ENCODE measurements at regions not wholly inside any gene's neighbourhood (a gene's known extent, or its start where the extent isn't known, plus 50 kb on each side); places are given as distances from the start of the nearest gene placed in this dataset.

DNA sequence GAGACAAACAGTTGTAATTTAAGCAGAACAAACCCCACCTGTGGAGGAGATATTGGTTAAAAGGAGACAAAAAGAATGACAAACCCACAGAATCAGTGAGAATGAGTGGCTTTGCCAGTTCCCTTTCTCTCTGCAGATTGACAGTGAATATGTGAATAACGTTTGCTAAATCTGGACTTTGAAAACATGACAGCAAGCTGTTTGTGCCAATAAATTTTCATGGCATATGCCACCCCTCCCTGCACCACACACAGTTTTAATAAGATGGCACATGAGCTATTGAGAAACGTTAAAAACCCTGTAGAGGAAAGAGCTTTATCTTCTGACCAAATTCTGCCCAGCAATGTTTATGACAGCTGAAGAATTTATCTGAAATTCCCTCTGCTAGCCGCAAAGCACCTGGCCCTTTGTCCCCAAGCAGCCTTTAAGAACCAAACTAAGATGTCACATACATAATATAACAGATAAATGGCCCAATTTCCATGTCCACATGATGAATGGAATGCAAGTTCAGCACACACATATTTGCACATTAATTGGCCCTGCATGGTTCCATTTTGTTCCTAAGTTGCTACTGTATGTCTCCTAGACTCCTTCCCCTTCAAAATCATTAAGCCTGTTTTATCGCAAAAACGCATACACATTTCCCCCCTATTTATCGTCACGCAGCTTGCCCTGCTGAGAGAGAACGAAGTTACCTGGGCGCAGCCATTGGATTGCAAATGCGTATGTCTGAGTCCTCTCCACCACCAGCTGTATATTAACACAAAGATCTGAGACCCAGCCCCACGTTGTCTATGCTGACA is 773.5 kb upstream of the EEF2KMT start:
- no peak for DNase-seq

DNA sequence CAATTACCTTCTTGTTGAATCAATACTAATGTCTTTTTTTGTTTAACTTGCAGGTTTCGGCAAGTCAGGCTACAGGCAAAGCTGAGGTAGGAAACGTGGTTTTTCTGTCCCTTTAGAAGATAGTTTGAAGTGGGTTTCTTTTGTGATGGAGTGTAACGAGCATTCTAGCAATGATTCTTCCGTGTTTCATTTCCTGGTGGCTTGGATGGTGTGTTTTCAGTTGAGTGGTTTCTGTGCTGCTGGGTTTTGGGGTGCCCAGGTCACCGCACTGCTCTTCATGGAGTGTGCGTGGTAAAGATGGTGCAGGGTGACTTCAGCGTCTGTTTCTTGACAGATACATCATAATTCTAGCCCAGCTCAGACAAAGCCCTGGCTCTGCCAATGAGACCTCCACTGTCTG is 769.7 kb upstream of the EEF2KMT start:
- DNase-seq, result no peak

DNA sequence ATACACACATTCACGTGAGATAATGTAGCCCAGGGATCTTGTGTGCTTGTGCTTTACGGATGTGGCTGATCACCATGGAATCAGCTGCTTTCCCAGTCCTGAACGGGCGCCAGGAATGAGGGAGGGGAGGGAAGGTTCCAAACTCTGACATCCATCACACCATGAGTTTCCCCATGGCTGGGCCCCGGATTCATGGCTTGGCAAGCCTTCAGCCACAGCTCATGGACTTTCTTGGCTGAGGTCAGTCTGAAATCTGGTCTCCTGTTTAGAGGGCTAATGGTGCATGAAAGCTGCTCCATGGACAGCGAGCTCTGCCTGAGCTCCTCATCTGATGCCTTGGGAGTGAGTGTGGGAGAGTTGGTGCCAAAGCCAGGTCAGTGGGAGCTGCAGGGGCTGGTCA is 767.6 kb upstream of the EEF2KMT start:
- no peak for DNase-seq

DNA sequence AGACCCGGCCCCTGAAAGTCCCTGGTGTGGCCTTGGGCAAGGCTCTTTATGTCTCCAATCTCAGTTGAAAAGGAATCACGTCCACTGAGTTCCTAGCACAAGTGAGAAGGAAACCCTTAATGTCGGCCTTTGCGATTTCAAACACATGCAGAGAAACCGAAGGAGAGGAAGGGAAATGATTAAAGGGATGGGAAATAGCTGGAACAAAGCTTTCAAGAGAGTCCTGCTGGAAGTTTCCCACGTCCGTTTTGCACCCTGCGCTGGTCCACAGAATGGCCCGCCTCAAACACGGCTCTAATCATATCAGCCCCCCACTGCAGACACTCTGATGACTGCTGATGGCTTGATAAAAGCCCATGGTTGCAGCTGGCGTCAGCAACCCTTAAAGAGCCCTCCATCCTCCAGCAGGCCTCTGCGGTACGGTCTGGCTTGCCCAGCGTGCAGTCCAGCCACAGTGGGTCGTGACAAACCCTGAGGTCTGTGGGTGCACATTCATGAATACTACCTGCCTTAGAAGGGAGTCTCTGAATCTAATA is 765.5 kb upstream of the EEF2KMT start:
- no peak for DNase-seq

DNA sequence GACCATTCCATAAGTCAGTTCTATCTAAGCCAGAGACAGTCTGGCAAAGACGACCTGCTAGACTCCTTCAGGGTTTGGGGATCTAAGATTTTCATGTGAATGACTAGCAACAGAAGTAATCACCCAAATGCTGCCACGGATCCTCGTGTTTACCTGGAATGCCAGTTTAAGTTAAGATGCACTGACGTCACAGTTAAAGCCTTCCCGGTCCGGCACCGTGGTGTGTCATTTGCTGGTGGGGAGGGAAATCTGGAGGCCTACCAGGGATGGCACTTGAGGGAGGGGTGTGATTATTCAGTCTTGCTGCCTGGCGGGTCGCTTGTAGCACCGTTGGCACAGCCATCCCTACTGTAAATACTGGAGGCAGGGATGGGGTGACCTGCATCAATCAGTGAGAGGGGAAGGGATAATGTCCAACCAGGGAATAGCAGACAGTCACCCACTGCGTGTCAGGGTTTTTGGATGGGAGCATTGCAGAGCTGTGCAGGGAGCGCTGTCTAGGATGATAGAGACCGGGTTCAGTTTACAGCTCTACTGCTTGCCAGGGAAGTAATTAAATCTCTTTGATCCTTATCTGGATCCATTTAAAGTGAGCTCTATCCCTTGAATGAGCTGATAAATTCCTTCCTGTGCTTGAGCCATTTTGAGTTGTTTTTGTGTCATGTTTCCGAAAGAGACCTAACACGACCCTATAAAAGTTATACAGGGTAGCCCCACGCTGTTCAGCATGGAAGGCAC is 764.7 kb upstream of the EEF2KMT start:
- no peak for DNase-seq

DNA sequence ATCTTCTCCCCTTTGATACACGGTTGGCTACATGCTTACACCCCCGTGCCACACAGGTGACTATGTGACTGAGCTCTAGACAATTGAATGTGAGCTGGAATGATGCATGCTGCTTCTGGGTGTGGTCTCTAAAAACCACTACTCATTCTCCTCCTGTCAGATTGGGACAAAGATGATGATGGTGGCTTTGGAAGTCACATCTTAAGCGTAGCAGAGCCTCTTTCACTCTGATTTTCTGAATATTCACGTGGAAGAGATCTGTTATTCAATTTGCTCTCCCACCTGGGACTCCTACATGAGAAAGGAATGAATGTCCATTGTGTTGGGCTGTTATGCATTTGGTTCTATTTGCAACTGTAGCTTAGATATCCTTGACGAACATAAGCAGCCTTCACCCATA is 763.6 kb upstream of the EEF2KMT start:
- DNase-seq, result no peak

DNA sequence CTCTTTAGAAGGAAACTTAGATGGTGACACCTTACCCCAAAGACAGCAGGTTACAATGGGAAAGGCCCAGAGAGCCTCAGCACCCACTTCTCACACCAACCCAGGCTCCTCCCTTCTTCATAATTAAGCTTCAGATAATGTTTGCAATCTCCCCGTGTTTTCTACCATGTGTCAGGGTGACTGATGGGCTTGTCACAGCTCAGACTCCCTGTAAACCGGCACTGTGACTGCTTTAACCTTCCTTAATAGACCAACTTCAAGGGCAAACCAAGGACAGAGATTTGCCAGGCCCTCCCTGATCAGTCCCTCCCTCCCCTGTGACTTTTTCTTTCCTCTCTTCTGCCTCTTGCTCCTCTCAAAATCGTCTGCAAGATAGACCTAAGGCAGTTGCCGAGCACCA is 760.6 kb upstream of the EEF2KMT start:
- DNase-seq, result no peak

DNA sequence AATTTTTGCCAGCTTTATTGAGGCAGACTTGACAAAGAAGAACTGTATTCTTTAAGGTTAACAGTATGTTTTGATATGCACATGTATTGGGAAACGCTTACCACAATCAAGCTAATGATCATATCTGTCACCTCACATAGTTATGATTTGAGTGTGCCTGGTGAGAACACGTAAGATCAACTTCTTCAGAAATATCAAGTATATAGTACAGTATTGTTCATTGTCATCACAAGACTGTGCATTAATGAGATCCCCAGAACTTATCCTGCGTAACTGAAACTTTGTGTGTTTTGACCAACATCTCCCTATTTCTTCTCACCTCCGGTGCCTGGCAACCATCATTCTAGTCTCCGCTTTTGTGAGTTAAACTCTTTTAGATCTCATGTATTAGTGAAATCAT is 756.4 kb upstream of the EEF2KMT start:
- DNase-seq, result no peak

DNA sequence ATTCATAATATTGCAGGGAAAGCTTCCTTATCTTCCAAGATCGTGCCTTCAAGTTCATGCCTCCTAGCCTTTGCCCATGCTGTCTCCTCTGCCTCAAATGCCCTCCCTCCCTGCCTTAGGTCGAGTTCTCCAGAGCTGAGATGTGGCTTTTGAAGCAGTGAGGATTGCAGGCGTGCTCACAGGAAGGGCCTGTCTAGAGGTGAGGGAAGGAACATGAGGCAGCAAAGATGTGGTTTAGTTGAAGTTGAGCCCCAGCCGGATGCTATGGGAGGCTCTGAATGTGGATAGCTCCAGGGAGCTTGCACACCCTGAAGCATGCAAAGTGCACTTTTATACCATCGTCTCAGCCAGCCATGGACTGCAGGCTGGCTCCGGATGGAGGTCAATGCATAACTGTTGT is 754.6 kb upstream of the EEF2KMT start:
- no peak for DNase-seq

DNA sequence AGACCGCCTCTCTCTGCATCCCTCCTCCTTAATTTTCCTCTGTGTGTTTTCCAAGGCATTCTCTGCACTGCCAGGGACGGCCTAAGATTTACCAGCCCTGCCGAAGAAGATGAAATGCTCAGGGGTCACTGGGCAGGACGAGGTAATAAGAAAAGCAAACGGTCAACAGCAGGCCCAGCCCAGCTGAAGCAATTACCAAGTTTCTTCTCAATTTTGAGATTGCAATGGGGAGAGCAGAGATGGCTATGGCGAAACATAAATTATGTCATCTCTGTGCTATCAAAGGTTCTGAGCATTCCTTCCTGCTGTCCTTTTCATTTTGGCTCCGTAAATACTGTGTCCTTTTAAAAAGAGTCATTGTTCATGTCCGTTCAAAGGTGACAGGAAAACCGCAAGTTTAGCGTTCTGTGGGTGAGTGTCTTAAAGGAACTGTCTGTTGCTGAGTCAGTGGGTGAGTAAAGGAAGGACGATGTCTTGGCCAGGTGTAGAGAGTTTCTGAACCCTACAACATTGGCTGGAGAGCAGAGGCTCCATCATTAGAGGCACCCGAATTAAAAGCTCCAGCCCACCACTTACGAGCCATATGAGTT is 753.9 kb upstream of the EEF2KMT start:
- DNase-seq, result no peak

DNA sequence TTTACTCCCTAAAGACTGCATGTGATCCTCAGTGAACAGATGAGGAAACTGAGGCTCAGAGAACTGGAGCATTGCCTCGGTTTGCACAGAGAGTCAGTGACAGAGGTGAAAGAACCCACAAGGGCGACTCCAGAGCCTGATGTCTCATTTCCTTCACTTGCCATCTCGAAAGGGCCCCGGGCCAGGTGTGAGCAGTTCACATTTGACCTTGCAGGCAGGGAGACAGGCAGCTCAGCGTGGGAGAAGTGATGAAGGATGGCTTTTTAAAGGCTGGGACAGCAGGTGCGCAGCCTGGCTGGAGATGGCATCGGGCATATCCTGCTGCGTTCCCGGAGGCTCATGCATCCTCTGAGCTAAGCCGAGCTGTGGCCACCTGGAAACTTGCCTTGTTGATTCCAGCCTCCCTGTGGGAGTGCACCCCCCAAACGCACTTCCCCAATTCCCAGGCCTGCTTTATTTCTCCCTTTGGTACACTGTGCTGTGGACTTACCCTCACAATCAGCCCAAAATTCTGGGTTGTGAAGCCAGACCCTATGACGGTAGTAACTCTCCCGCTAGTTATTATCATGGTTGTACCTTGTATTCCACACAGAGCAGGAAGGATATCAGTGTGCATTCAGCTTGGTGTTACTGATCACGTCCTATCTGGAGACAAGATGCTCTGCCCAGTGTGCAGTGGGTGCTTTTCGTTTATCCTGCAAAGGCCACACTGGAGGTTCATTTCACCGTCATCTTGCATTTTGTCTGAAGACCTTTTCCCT is 753.2 kb upstream of the EEF2KMT start:
- DNase-seq, result no peak

DNA sequence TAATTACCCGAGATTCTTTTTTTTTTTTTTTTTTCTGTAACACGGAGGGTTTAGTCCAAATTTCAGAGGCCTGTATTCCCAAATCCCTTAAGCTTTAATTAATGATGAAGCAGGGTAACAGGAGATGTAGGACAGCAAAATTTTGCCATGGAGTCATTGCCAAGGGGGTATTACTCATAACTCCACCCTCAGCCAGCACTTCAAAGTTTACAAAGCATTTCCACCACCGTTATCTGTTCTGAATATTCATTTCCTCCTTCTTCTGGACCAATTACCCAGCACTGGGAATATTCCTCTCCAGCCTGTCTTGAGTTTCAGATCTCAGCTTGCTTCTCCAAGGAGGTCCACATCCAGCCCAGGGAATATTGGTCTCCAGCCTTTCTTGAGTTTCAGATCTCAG is 747.5 kb upstream of the EEF2KMT start:
- DNase-seq, result no peak

DNA sequence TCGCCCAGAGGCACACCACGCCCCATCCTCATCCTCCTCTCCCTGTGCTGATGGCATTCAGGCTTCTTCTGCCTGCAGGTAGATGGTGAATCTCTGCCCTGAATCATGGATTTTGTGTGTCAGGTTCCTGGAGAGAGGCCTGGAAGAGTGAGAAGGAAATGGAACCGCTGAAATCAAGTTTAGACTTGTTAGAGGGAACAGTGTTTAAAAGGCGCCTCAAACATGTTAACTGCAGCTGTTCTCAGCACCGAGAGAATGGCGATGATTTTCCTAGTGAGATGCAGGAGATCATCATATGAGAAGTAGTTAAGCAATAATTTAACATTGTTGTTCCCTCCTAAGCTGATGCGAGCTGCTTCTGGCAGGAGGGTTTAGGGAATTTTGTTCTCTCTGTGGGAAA is 744.4 kb upstream of the EEF2KMT start:
- DNase-seq, result no peak

DNA sequence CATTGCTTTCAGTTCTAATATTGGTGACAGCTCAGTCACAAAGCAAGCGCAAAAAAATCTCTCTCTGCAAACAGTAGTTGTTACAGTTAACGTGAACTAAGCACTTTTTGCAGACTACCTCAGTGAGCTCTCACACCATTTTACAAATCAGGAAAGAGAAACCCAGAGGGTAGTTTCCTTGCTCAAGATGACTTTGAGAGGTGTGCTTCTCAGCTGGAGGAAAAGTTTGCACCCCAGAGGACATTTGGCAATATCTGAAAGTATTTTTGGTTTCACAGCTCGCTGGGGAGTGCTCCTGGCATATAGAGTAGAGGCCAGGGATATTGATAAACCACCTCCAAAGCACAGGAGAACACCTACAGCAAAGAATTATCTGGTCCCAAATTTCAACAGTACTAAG is 741.1 kb upstream of the EEF2KMT start:
- DNase-seq, result no peak

DNA sequence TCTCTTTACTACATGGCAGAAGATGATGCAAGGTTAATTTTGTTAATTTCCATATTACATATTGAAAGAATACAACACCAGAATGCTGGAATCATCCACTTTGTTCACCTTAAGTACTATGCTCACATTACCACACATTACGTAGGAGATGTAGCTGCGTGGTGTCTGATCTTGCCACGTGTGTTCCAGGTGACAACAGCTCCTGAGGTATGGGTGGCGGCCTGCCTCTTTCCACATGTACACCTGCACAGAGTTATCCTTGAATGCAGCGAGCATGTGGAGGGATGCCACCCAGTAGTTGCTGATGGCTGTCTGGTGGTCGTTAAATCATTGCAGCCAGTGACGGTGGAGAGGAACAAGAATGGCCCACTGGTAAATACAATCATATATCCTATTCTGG is 740.5 kb upstream of the EEF2KMT start:
- DNase-seq, result no peak

DNA sequence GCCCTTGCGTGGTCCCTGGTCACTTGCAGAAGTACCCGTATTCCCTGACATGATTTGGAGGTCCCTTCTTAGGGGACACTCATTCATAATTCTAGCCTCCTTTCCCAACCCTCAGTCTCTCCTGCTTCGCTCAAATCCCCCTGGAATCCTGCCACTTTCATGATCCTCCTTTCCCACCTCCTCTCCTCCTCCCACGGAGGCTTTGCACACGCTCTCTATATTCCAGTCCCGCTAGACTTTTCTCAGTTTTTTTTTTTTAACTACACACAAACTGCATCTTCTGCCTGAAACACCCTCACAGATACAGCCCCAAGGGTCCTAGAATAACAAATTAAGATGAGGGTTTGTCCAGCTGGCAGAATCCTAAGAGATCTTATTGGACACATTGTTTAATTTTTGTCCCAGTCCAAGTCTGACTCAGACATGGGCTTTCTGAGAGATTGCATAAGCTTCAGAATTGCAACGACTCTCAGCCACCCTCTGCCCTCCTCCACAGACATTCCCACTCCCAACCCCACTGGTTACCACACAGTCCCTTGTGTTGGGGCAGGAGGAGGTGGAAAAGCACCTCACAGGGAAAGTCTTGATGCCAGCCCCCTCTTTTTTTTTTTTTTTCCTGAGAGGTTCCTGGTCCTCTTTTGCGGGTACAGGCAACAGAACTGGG is 739.5 kb upstream of the EEF2KMT start:
- no peak for DNase-seq

DNA sequence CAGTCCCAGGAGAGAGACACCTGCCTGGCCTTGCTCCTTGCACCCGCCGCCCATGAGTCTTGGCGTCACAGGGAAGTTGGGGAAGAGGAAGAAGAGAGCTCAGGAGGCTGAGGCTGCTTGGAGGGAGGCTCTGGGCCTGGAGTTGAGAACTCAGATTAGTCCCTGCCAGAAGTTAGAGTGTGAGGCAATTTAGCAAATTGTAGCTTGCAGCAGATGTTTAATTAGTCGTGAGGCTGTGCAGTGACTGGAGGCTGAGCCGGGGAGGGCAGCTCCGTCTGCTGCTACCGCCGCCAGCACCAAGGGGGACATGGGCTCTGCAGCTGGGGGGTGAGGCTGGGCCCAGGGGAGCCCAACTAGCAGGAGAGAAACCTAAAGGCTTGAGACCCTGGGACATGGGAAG is 738.3 kb upstream of the EEF2KMT start:
- no peak for DNase-seq

DNA sequence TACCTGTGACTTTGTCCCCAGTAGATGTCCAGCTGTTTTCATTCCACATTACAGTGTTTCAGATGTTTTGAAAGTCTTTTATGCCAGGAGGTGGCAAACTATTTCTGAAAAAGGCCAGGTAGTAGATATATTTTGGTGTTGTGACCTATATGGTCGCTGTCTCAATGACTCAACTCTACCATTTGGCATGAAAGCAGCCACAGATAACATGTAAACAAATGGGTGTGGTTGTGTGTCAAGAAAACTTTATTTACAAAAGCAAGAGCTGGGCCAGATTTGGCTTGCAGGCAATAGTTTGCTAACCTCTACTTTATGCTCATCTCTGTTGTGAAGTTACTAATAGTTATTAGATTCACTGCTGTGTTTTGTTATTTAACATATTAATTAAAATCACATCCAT is 728.7 kb upstream of the EEF2KMT start:
- DNase-seq, result no peak

DNA sequence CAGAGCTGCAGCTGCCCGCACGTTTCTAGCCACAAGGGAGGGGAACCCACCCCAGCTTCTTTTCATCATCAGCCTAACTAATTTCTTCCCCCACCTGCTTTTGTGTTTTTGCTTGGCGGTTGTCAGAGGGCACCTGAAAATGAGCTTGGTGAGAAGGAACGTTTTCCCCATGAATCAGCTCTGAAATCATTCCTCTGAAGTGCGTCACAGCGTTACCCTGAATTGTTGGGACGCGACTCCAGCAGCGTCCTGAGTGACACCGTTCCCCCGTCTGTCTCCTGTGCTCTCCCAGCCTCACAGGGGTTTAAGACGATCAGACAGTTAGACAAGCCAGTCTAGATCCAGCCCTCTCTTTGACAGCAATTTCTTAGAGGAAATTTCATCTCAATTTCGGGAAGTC is 722.9 kb upstream of the EEF2KMT start:
- DNase-seq, result no peak

DNA sequence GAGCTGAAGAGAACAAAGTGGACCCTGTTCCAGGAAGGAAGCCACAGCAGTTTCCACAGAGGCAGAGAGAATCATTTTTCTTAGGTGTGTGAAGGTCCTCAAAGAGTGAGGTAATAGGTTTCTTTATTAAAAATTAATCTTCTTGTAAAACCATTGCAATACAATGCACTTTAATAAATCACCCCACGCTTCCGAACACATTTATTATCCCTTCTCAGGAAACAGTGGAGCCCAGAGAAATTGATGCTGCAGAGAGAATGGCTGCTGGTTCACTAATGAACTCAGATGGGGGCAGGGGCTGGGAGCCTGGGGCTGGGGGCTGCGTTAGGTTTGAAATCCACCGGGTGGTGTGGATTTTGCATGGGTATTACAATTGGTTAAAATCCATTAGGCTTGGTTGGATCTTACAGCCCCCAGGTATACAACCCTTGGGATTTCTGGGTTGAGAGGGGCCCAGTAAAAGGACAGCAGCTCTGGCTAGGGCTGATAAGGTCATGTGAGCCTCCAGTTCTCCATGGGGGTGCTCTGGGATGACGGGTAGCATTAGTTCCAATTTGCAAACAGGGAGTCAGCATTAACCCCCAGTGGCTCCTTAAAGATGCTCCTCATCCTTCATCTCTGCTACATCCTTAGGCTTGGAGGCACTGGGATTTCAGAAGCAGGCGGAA is 718.1 kb upstream of the EEF2KMT start:
- DNase-seq, result no peak

DNA sequence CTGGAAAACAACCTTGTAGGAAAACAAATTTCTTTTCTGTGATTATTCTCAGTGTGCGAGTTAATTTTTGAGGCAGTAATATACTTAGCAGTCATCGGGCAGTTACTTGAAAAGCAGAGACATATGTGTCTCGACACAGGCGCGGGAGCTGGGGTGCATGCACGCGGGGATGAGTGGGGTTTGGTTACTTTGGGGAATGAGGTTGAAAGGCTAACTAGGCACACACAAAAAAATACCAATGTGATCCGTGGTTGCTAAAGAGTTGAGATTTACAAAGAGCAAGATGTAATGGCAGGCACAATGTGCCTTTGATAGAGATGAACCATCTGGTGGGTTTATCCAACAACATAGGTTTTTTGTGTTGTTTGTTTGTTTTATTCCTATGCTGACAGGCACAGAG is 703.8 kb upstream of the EEF2KMT start:
- no peak for DNase-seq

DNA sequence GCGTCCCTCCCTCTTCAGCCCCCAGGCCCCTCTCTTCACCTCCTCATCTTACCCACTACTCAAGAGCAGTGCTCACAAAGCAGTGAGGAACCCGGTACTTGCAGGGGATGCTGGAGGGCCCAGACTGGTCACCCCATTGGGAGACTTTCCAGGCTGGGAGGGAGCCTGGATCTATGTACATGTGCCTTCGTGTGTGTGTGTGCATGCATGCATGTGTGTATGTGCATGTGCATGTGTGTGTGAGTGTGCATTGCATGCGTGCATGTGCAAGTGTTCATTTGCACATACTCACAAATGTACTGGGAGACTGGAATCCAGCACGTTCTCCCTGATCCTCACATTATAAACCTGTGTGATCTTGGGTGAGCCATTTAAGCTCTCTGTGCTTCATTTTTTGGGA is 696.0 kb upstream of the EEF2KMT start:
- DNase-seq, result no peak

All from suppressor macrophage treated with lipopolysaccharide for 4 hours (primary cell).